Prostate gland (tissue), 2 donors: ENCODE measurements at regions not wholly inside any gene's neighbourhood (a gene's known extent, or its start where the extent isn't known, plus 50 kb on each side); places are given as distances from the start of the nearest gene placed in this dataset.

Experiments
- CTCF ChIP-seq, 4 experiments: fragments of 200-600 bp in 2 of 4; fragments of 450-650 bp in 2 of 4; sonication (generic) in 2 of 4; IDR thresholded peaks; 1 replicate in 3 of 4; 2 replicates in 1 of 4; pipeline ENCODE4 v1.5.1; 2016 to 2019; ENCODE audit warnings: antibody characterized with exemption in 4 of 4, mild to moderate bottlenecking in 2 of 4, moderate library complexity in 2 of 4
- POLR2A ChIP-seq: fragments of 450-650 bp; IDR thresholded peaks from one replicate; pipeline ENCODE4 v1.6.1; 2016; ENCODE audit warnings: antibody characterized with exemption, mild to moderate bottlenecking
- POLR2AphosphoS5 ChIP-seq: sonication (generic); formaldehyde crosslinking; IDR thresholded peaks from one replicate; pipeline ENCODE4 v1.6.1; 2017; ENCODE audit warnings: antibody characterized with exemption

- TF ChIP-seq CTCF (IDR thresholded peaks at IDR 0.05) (no peak), POLR2AphosphoS5 (no peak), POLR2A (no peak)
These were observed 219.0 kb upstream of the NRG3 start for GRCh38 chr10:81655986-81656385.
